Body of pancreas (tissue), 4 donors: ENCODE measurements at regions not wholly inside any gene's neighbourhood (a gene's known extent, or its start where the extent isn't known, plus 50 kb on each side); places are given as distances from the start of the nearest gene placed in this dataset.

Source experiments
- ATAC-seq: fragments of 150-250 bp; one replicate; pipeline ENCODE4 v1.9.1; 2016
- DNase-seq, 4 donors: peaks; one replicate each; pipeline ENCODE4 v3.0.0-alpha.2; 2019
- H3K27ac ChIP-seq, 4 donors: fragments of 200-600 bp; sonication (generic); 1 replicate in 3 of 4; 2 replicates in 1 of 4; pipeline versions ENCODE4 v1.5.1 to v1.6.1; 2016 to 2019; ENCODE audit warnings: mild to moderate bottlenecking in 1 of 4, mixed read lengths in 1 of 4, moderate library complexity in 1 of 4
- H3K27me3 ChIP-seq, 2 donors: fragments of 200-600 bp; sonication (generic); one replicate each; pipeline ENCODE4 v1.6.0; 2016; ENCODE audit warnings: mild to moderate bottlenecking in 1 of 2
- H3K36me3 ChIP-seq, 2 donors: fragments of 200-600 bp; sonication (generic); replicated peaks in 1 of 2; 2 replicates each; pipeline ENCODE4 v1.5.1; 2016; ENCODE audit warnings: low read depth in 2 of 2; ENCODE audit not compliant: insufficient read depth in 1 of 2
- H3K4me1 ChIP-seq: fragments of 200-600 bp; sonication (generic); one replicate; pipeline ENCODE4 v1.6.0; 2016
- H3K4me3 ChIP-seq, 2 donors: fragments of 200-600 bp; sonication (generic); 1 replicate in 1 of 2; 2 replicates in 1 of 2; pipeline ENCODE4 v1.5.1; 2016 to 2019
- H3K9me3 ChIP-seq, 3 donors: fragments of 200-600 bp; sonication (generic); 1 replicate in 2 of 3; 2 replicates in 1 of 3; pipeline ENCODE4 v1.5.1; 2016
- POLR2A ChIP-seq, 3 donors: fragments of 450-650 bp; IDR thresholded peaks; one replicate each; pipeline ENCODE4 v1.6.1; 2016; ENCODE audit warnings: antibody characterized with exemption in 3 of 3, mild to moderate bottlenecking in 2 of 3
- WGBS, 2 donors: methylation state at CpG; one replicate each; pipeline ENCODE4 v1.1.5; 2017; 5-methylcytosine and 5-hydroxymethylcytosine counted together
- intact Hi-C: fragments of 100-400 bp; cut with DNase I; formaldehyde crosslinking; loops from one replicate; pipeline ENCODE4 v1.15.1; 2023
- TF ChIP-seq, protein P1 (sequence below), 7 experiments: fragments of 450-650 bp in 4 of 7; fragments of 200-600 bp in 3 of 7; sonication (generic) in 3 of 7; IDR thresholded peaks; one replicate each; pipeline ENCODE4 v1.5.1; 2016 to 2019; ENCODE audit warnings: antibody characterized with exemption in 7 of 7

DNA sequence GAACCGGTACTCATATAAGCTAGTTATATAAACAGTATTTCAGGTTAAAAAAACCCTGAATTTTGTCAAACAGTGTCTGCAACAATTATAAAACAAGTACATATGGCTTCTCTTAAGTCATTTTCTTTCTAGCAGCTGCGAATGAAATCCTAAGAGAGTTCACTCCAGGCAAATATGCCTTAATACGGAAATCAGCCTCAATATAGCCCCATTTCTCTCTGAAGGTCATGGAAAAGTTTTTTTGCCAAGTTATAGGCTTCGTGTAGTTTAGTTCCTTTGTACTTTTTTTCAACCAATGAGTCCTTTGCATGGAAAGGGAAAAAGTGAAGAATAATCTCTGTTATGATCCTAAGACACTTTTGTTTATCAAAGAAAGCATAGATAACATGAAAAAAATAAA is 848.0 kb upstream of the ACO1 start:
- no peak for DNase-seq
- no peak for ATAC-seq
- H3K27ac ChIP-seq: no peak overlapping the region
- no peaks in the 10 kb centered on the region for H3K9me3 ChIP-seq
- intact Hi-C loops: no loop called here
- H3K4me3 ChIP-seq: no peak overlapping the region
- no peaks in the 10 kb centered on the region for H3K27me3 ChIP-seq
- TF ChIP-seq, protein P1, sequence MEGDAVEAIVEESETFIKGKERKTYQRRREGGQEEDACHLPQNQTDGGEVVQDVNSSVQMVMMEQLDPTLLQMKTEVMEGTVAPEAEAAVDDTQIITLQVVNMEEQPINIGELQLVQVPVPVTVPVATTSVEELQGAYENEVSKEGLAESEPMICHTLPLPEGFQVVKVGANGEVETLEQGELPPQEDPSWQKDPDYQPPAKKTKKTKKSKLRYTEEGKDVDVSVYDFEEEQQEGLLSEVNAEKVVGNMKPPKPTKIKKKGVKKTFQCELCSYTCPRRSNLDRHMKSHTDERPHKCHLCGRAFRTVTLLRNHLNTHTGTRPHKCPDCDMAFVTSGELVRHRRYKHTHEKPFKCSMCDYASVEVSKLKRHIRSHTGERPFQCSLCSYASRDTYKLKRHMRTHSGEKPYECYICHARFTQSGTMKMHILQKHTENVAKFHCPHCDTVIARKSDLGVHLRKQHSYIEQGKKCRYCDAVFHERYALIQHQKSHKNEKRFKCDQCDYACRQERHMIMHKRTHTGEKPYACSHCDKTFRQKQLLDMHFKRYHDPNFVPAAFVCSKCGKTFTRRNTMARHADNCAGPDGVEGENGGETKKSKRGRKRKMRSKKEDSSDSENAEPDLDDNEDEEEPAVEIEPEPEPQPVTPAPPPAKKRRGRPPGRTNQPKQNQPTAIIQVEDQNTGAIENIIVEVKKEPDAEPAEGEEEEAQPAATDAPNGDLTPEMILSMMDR (IDR thresholded peaks at IDR 0.05): no peak
- no peak for TF ChIP-seq POLR2A (IDR thresholded peaks at IDR 0.05)
- H3K4me1 ChIP-seq: no peaks in the 10 kb centered on the region
- 44 to 51% methylated on average over 4 of the region's 4 CpGs for WGBS, 2 donors
- H3K36me3 ChIP-seq: no peaks in the 10 kb centered on the region

DNA sequence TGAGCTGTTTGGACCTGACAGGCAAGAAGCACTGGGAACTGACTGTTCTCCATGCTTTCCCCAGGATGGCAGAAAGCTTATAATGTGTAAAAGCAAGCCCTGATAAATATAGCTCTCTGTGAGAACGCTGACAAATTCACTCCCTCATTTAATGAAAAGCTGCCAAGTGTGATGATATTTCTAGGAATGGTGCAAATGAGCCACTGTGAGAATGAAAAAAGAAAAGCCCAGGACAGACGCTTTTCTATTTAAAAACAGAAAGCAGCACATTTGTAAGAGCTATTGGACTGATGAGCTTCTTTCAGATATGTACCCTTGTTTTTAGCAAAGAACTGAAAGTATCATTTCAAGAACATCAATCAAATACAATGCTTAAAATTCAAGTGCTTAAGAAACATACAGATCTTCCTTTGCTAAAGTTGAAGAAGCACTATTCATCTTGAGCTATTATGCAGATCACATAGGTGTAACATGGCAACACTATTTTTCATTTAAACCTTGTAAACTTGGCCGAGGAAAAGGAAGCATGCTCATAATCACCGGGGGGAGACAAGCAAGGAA is 842.6 kb upstream of the ACO1 start:
- no peaks in the 10 kb centered on the region for H3K27me3 ChIP-seq
- H3K36me3 ChIP-seq: no peaks in the 10 kb centered on the region
- ATAC-seq (no peak), DNase-seq (no peak)
- 40 to 46% methylated on average over 4 of the region's 4 CpGs for WGBS, 2 donors
- intact Hi-C loops: no loop called here
- no peaks in the 10 kb centered on the region for H3K9me3 ChIP-seq
- H3K4me1 ChIP-seq: no peaks in the 10 kb centered on the region
- no peak overlapping the region for H3K27ac ChIP-seq
- TF ChIP-seq POLR2A (IDR thresholded peaks at IDR 0.05): no peak
- TF ChIP-seq, protein P1 (IDR thresholded peaks at IDR 0.05): no peak
- H3K4me3 ChIP-seq: no peak overlapping the region

DNA sequence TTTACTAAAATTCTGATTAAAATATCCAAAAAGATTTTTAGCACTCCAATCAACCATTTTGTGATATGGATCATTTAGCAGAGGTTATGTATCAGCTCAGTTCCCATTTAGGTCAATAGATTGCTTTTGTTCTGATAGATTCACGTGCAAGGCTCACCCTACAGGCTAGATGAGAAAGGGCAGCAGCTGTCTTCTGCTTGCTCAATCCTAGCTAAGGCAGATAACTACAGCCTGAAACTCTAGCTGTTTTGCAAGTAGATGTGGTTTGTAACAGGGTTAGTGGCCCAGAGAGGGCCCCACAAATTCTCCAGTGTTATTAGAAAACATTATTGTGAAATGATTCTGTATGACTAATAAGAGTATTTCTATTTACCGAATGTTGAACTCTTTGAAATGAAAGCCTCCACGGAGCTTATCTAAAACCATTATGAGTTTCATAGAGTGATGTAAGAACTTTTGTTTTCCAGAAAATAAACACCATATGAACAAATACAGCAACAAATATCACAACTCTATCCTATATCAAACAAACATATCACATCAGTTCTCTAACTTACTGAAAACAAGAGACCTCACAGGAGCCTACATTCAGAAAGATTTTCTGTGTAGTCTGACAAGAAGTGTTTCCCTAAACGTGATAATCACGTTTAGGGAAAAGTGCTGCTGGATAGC is 841.9 kb upstream of the ACO1 start:
- no peaks in the 10 kb centered on the region for H3K4me1 ChIP-seq
- TF ChIP-seq, protein P1 (IDR thresholded peaks at IDR 0.05): peak in 5 of 7 experiments; percentile 18 to 28 (median 21)
- no peak for TF ChIP-seq POLR2A (IDR thresholded peaks at IDR 0.05)
- ATAC-seq (peak; percentile 66), DNase-seq (peak; percentile 15 to 37 (median 28))
- H3K27ac ChIP-seq: no peak overlapping the region
- no peaks in the 10 kb centered on the region for H3K27me3 ChIP-seq
- intact Hi-C loops: no loop called here
- no peaks in the 10 kb centered on the region for H3K36me3 ChIP-seq
- H3K4me3 ChIP-seq: no peak overlapping the region
- H3K9me3 ChIP-seq: no peaks in the 10 kb centered on the region
- 9 to 14% methylated on average over 5 of the region's 5 CpGs for WGBS, 2 donors

DNA sequence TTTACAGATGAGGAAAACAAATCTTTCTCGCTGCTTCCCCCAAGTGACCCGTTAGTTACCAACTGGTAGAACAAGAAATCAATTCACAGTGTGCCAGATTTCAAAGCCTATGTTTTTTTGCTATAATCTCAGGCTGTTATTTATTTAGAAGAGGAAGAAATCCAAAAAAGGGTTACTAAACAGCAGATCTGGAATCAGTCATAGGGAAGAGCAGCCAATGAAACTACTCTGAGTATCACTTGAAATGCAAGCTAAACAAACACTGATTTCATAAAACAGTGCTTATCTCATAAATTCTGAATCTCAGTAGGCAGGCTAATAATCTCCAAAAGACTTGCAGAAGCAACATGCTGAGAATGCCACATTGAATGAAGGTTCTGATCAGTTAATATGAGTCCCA is 829.5 kb upstream of the ACO1 start:
- WGBS, 2 donors: 62 to 77% methylated on average over 2 of the region's 2 CpGs
- TF ChIP-seq, protein P1 (IDR thresholded peaks at IDR 0.05): no peak
- no peak for TF ChIP-seq POLR2A (IDR thresholded peaks at IDR 0.05)
- Histone ChIP-seq H3K27me3 (no peaks in the 10 kb centered on the region), H3K9me3 (no peaks in the 10 kb centered on the region), H3K36me3 (no peaks in the 10 kb centered on the region), H3K4me1 (no peaks in the 10 kb centered on the region), H3K27ac (no peak overlapping the region), H3K4me3 (no peak overlapping the region)
- no peak for DNase-seq
- intact Hi-C loops: no loop called here
- ATAC-seq: no peak
